Neuronal stem cell (in vitro differentiated cells): ENCODE measurements at regions not wholly inside any gene's neighbourhood (a gene's known extent, or its start where the extent isn't known, plus 50 kb on each side); places are given as distances from the start of the nearest gene placed in this dataset.
A peak's percentile ranks its signal among the peaks of the same experiment; 100 is the strongest.

ENCODE experiments used
- DNase-seq: peaks from one replicate; pipeline ENCODE4 v3.0.0-alpha.2; 2013; ENCODE audit warnings: low spot score
- H2AFZ ChIP-seq: one replicate; pipeline ENCODE4 v1.6.1; 2013; ENCODE audit warnings: mild to moderate bottlenecking, low read length, inconsistent platforms
- H2AK5ac ChIP-seq: 2 replicates; pipeline ENCODE4 v1.6.1; 2013; ENCODE audit warnings: low read depth, mild to moderate bottlenecking, inconsistent platforms, low read length, moderate library complexity, mixed read lengths
- H2BK120ac ChIP-seq: 2 replicates; pipeline ENCODE4 v1.6.1; 2013; ENCODE audit warnings: low read depth, mild to moderate bottlenecking, inconsistent platforms, low read length, moderate library complexity, mixed read lengths
- H2BK12ac ChIP-seq: one replicate; pipeline ENCODE4 v1.6.1; 2013; ENCODE audit warnings: low read length, inconsistent platforms
- H2BK15ac ChIP-seq: 2 replicates; pipeline ENCODE4 v1.6.1; 2013; ENCODE audit warnings: mild to moderate bottlenecking, low read length, inconsistent platforms, mixed read lengths
- H2BK5ac ChIP-seq: one replicate; pipeline ENCODE4 v1.6.1; 2013; ENCODE audit warnings: inconsistent platforms, mild to moderate bottlenecking, low read length, moderate library complexity
- H3K14ac ChIP-seq: one replicate; pipeline ENCODE4 v1.6.1; 2013; ENCODE audit warnings: low read length, inconsistent platforms
- H3K18ac ChIP-seq: 2 replicates; pipeline ENCODE4 v1.6.1; 2013; ENCODE audit warnings: low read length, inconsistent platforms
- H3K23ac ChIP-seq: 2 replicates; pipeline ENCODE4 v1.6.1; 2013; ENCODE audit warnings: low read depth, mild to moderate bottlenecking, mixed read lengths, low read length, inconsistent platforms; ENCODE audit not compliant: poor library complexity
- H3K27ac ChIP-seq: replicated peaks from 3 replicates; pipeline ENCODE4 v1.5.1; 2013; ENCODE audit warnings: low read length, inconsistent platforms
- H3K27me3 ChIP-seq, 3 experiments: 2 replicates each; pipeline ENCODE4 v1.6.1; 2013; ENCODE audit warnings: low read length in 3 of 3, mild to moderate bottlenecking in 2 of 3, inconsistent platforms in 1 of 3, low read depth in 1 of 3, mixed read lengths in 1 of 3, moderate library complexity in 1 of 3; ENCODE audit not compliant: control insufficient read depth in 3 of 3, insufficient read depth in 3 of 3
- H3K36me3 ChIP-seq, 2 donors: replicated peaks in 1 of 2; 2 replicates each; pipeline ENCODE4 v1.6.1; 2013; ENCODE audit warnings: low read length in 2 of 2; ENCODE audit not compliant: control insufficient read depth in 2 of 2, insufficient read depth in 2 of 2
- H3K4ac ChIP-seq: 2 replicates; pipeline ENCODE4 v1.6.1; 2013; ENCODE audit warnings: inconsistent platforms, mild to moderate bottlenecking, low read length, moderate library complexity
- H3K4me1 ChIP-seq, 2 donors: 1 replicate in 1 of 2; 2 replicates in 1 of 2; pipeline ENCODE4 v1.6.1; 2013; ENCODE audit warnings: low read length in 2 of 2, low read depth in 1 of 2; ENCODE audit not compliant: control insufficient read depth in 2 of 2, insufficient read depth in 1 of 2
- H3K4me2 ChIP-seq: one replicate; pipeline ENCODE4 v1.6.1; 2013; ENCODE audit warnings: mild to moderate bottlenecking, low read length, inconsistent platforms; ENCODE audit not compliant: insufficient read depth, poor library complexity, severe bottlenecking
- H3K4me3 ChIP-seq, 2 donors: 2 replicates each; pipeline ENCODE4 v1.5.1; 2013; ENCODE audit warnings: low read length in 2 of 2, mild to moderate bottlenecking in 2 of 2, inconsistent platforms in 1 of 2, moderate library complexity in 1 of 2
- H3K79me1 ChIP-seq: one replicate; pipeline ENCODE4 v1.6.1; 2013; ENCODE audit warnings: low read depth, mild to moderate bottlenecking, inconsistent platforms, low read length, moderate library complexity
- H3K9ac ChIP-seq: one replicate; pipeline ENCODE4 v1.6.1; 2013; ENCODE audit warnings: mild to moderate bottlenecking, low read depth, low read length, inconsistent platforms; ENCODE audit not compliant: poor library complexity
- H3K9me3 ChIP-seq, 2 donors: replicated peaks in 1 of 2; 2 replicates each; pipeline versions ENCODE3 to v1.6.1; 2013; ENCODE audit warnings: low read length in 2 of 2, mild to moderate bottlenecking in 2 of 2, inconsistent platforms in 1 of 2, low read depth in 1 of 2, mixed read lengths in 1 of 2, moderate library complexity in 1 of 2; ENCODE audit not compliant: control insufficient read depth in 2 of 2, insufficient read depth in 1 of 2
- H4K8ac ChIP-seq: one replicate; pipeline ENCODE4 v1.6.1; 2013; ENCODE audit warnings: low read depth, mild to moderate bottlenecking, inconsistent platforms, low read length, moderate library complexity
- H4K91ac ChIP-seq: one replicate; pipeline ENCODE4 v1.6.1; 2013; ENCODE audit warnings: low read length, low read depth, mild to moderate bottlenecking, inconsistent platforms; ENCODE audit not compliant: poor library complexity
- WGBS, 2 donors: extraction: QIAGEN DNeasy Blood & Tissue Kit; methylation state at CpG; one replicate each; pipeline ENCODE4 v1.1.7; 2013; ENCODE audit warnings: missing lambda C conversion rate in 2 of 2, mixed read lengths in 1 of 2; ENCODE audit not compliant: insufficient read length in 2 of 2, insufficient replicate concordance in 1 of 2; ENCODE audit errors: extremely low coverage in 2 of 2; 5-methylcytosine and 5-hydroxymethylcytosine counted together

DNA sequence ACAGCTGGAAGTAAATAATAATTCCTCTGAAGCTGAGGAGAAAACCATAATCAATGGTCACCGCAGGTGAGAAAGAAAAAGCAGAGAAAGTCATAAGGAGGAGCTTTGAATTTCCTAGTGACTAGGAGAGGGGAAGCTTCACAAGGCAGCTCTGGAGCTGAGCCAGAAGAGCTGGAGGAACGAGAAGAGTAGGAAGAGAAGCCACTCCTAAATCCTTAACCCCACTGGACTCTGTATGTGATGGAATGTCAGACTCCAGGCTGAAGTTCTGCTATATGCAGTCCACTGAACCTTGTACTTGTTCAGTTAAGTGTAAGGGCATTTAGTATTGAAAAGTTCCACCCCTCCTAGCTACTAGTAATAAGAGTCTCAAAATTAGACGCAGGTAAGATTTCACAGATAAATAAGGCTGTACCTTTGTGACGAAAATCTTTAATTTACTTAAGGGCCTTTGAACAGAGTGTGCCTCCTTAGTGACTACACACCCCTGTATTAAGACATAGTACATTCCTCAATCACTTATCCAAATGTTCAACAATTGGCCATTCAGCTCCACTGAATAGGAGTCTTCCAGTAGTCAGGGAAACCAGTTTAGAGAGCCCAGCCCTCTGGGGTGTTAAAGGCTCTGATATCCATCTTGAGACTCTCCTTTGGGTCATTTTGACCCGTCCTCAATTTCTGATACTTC lies 71.4 kb upstream of the UFL1 start:
- peak; percentile 15 for DNase-seq
- no peaks in the 10 kb centered on the region for H3K79me1 ChIP-seq
- no peak overlapping the region for H4K91ac ChIP-seq
- H4K8ac ChIP-seq, result no peak overlapping the region
- no peak overlapping the region for H3K9ac ChIP-seq
- H2BK120ac ChIP-seq, result no peak overlapping the region
- H2AFZ ChIP-seq, result peak overlapping the region; percentile 60
- no peak overlapping the region for H3K14ac ChIP-seq
- H2BK15ac ChIP-seq, result no peak overlapping the region
- no peak overlapping the region for H2BK12ac ChIP-seq
- no peak overlapping the region for H3K23ac ChIP-seq
- no peak overlapping the region for H3K4me3 ChIP-seq
- H2BK5ac ChIP-seq, result no peak overlapping the region
- H3K27ac ChIP-seq, result peak overlapping the region; percentile 45
- H3K4ac ChIP-seq, result no peak overlapping the region
- peaks cover 0 to 1% of the 10 kb centered on the region in 2 donors for H3K9me3 ChIP-seq
- H3K36me3 ChIP-seq, result no peaks in the 10 kb centered on the region
- no peak overlapping the region for H3K18ac ChIP-seq
- H3K27me3 ChIP-seq, result no peaks in the 10 kb centered on the region
- H3K4me1 ChIP-seq, result peaks cover 2 to 10% of the 10 kb centered on the region in 2 donors
- H2AK5ac ChIP-seq, result no peak overlapping the region
- H3K4me2 ChIP-seq, result no peak overlapping the region
- WGBS, 2 donors, result no CpG with 5 or more reads among the region's 5 CpGs

DNA sequence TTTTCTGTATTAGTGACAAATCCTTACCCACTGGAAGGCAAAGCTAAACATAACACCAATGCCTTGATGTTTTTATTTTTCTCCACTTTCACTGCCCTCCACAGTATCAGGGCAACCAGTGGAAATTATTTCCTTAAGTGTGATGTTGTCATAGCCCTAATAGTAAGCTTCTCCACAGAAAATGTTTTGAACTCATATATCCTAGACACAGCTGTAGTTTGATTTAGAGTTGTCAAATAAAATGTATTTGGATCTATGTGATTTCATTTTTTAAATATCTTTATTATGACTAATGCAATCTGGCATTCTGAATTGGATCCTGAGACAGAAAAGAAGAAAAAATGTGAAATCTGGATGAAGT lies 70.9 kb upstream of the UFL1 start:
- Histone ChIP-seq H2BK12ac (no peak overlapping the region), H3K4ac (no peak overlapping the region), H3K27me3 (no peaks in the 10 kb centered on the region), H2BK5ac (no peak overlapping the region), H3K4me1 (peaks cover 2 to 10% of the 10 kb centered on the region in 2 donors), H3K36me3 (no peaks in the 10 kb centered on the region), H3K27ac (no peak overlapping the region), H3K9me3 (no peaks in the 10 kb centered on the region), H3K4me3 (no peak overlapping the region), H3K18ac (no peak overlapping the region), H2AFZ (peak overlapping the region; percentile 60), H3K23ac (no peak overlapping the region), H3K9ac (no peak overlapping the region), H3K79me1 (no peaks in the 10 kb centered on the region), H4K91ac (no peak overlapping the region), H2BK120ac (no peak overlapping the region), H2BK15ac (no peak overlapping the region), H2AK5ac (no peak overlapping the region), H4K8ac (no peak overlapping the region), H3K14ac (no peak overlapping the region), H3K4me2 (no peak overlapping the region)
- DNase-seq, result no peak

DNA sequence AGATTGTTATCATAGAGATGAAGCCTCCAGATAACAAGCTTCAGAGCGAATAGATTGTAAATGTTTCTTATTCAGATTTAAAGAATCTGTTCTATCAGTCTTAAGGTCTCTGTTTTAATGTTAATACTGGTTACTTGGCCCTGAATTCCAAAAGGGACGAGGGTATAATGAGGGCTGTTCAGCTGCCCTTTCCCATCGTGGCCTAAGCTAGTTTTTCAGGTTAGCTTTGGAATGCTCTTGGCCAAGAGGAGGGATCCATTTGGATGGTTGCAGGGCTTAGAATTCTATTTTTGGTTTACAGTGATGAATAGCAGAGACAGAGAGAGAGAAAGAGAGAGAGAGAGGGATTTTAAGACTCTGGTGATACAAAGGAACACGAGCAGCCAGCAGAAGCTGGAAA lies 62.8 kb upstream of the UFL1 start:
- Histone ChIP-seq H3K14ac (no peak overlapping the region), H3K36me3 (no peaks in the 10 kb centered on the region), H3K4me2 (no peak overlapping the region), H3K4me3 (no peak overlapping the region), H3K9me3 (no peaks in the 10 kb centered on the region), H2BK12ac (no peak overlapping the region), H2BK5ac (no peak overlapping the region), H2AFZ (no peak overlapping the region), H3K4me1 (no peaks in the 10 kb centered on the region), H3K9ac (no peak overlapping the region), H4K8ac (no peak overlapping the region), H2BK15ac (no peak overlapping the region), H3K27ac (no peak overlapping the region), H4K91ac (no peak overlapping the region), H3K79me1 (no peaks in the 10 kb centered on the region), H3K4ac (no peak overlapping the region), H3K27me3 (no peaks in the 10 kb centered on the region), H3K23ac (no peak overlapping the region), H3K18ac (no peak overlapping the region), H2AK5ac (no peak overlapping the region), H2BK120ac (no peak overlapping the region)
- no CpG with 5 or more reads among the region's 4 CpGs for WGBS, 2 donors
- no peak for DNase-seq

DNA sequence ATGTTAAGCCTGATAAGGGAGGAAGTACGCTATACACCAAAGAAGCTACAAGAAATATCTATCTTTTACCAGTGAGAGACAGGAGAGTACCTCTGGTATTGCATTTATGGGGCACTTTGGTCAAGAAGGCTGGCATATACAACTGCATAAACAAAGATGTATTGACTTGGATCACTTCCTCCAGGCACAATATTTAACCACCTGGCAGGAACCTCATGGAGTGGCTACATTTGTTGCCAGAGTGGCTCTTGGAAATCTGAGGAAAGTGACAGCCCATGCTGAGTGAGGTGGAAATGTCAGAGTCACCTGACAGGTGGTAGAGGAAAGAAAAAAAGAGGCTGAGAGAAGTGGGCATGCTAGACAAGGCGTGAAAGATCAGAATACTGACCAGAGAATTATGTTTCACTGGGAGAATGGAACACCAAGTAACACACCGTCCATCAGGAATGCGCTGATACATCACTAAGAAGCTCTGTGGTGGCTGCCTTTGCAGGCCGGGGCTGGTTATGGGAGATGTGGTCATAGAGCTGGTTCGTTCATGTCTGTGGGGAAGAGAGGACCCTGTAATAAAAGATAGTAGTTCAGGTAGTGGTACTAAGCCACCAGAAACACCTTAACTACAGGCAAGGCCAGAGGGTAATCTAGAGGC lies 61.4 kb upstream of the UFL1 start:
- no peak for DNase-seq
- Histone ChIP-seq H3K4ac (no peak overlapping the region), H3K14ac (no peak overlapping the region), H3K4me2 (no peak overlapping the region), H3K9ac (no peak overlapping the region), H3K27ac (no peak overlapping the region), H3K23ac (no peak overlapping the region), H4K8ac (no peak overlapping the region), H3K4me1 (no peaks in the 10 kb centered on the region), H2AFZ (no peak overlapping the region), H3K4me3 (no peak overlapping the region), H3K36me3 (no peaks in the 10 kb centered on the region), H3K79me1 (no peaks in the 10 kb centered on the region), H4K91ac (no peak overlapping the region), H2AK5ac (no peak overlapping the region), H3K9me3 (no peaks in the 10 kb centered on the region), H2BK120ac (no peak overlapping the region), H2BK12ac (no peak overlapping the region), H3K18ac (no peak overlapping the region), H2BK15ac (no peak overlapping the region), H2BK5ac (no peak overlapping the region), H3K27me3 (no peaks in the 10 kb centered on the region)
- no CpG with 5 or more reads among the region's 6 CpGs for WGBS, 2 donors
